Neuronal stem cell (in vitro differentiated cells): ENCODE measurements at regions not wholly inside any gene's neighbourhood (a gene's known extent, or its start where the extent isn't known, plus 50 kb on each side); places are given as distances from the start of the nearest gene placed in this dataset.
A peak's percentile ranks its signal among the peaks of the same experiment; 100 is the strongest.

ENCODE experiments used
- DNase-seq: peaks from one replicate; pipeline ENCODE4 v3.0.0-alpha.2; 2013; ENCODE audit warnings: low spot score
- H2AFZ ChIP-seq: one replicate; pipeline ENCODE4 v1.6.1; 2013; ENCODE audit warnings: mild to moderate bottlenecking, low read length, inconsistent platforms
- H2AK5ac ChIP-seq: 2 replicates; pipeline ENCODE4 v1.6.1; 2013; ENCODE audit warnings: low read depth, mild to moderate bottlenecking, inconsistent platforms, low read length, moderate library complexity, mixed read lengths
- H2BK120ac ChIP-seq: 2 replicates; pipeline ENCODE4 v1.6.1; 2013; ENCODE audit warnings: low read depth, mild to moderate bottlenecking, inconsistent platforms, low read length, moderate library complexity, mixed read lengths
- H2BK12ac ChIP-seq: one replicate; pipeline ENCODE4 v1.6.1; 2013; ENCODE audit warnings: low read length, inconsistent platforms
- H2BK15ac ChIP-seq: 2 replicates; pipeline ENCODE4 v1.6.1; 2013; ENCODE audit warnings: mild to moderate bottlenecking, low read length, inconsistent platforms, mixed read lengths
- H2BK5ac ChIP-seq: one replicate; pipeline ENCODE4 v1.6.1; 2013; ENCODE audit warnings: inconsistent platforms, mild to moderate bottlenecking, low read length, moderate library complexity
- H3K14ac ChIP-seq: one replicate; pipeline ENCODE4 v1.6.1; 2013; ENCODE audit warnings: low read length, inconsistent platforms
- H3K18ac ChIP-seq: 2 replicates; pipeline ENCODE4 v1.6.1; 2013; ENCODE audit warnings: low read length, inconsistent platforms
- H3K23ac ChIP-seq: 2 replicates; pipeline ENCODE4 v1.6.1; 2013; ENCODE audit warnings: low read depth, mild to moderate bottlenecking, mixed read lengths, low read length, inconsistent platforms; ENCODE audit not compliant: poor library complexity
- H3K27ac ChIP-seq: replicated peaks from 3 replicates; pipeline ENCODE4 v1.5.1; 2013; ENCODE audit warnings: low read length, inconsistent platforms
- H3K27me3 ChIP-seq, 3 experiments: 2 replicates each; pipeline ENCODE4 v1.6.1; 2013; ENCODE audit warnings: low read length in 3 of 3, mild to moderate bottlenecking in 2 of 3, inconsistent platforms in 1 of 3, low read depth in 1 of 3, mixed read lengths in 1 of 3, moderate library complexity in 1 of 3; ENCODE audit not compliant: control insufficient read depth in 3 of 3, insufficient read depth in 3 of 3
- H3K36me3 ChIP-seq, 2 donors: replicated peaks in 1 of 2; 2 replicates each; pipeline ENCODE4 v1.6.1; 2013; ENCODE audit warnings: low read length in 2 of 2; ENCODE audit not compliant: control insufficient read depth in 2 of 2, insufficient read depth in 2 of 2
- H3K4ac ChIP-seq: 2 replicates; pipeline ENCODE4 v1.6.1; 2013; ENCODE audit warnings: inconsistent platforms, mild to moderate bottlenecking, low read length, moderate library complexity
- H3K4me1 ChIP-seq, 2 donors: 1 replicate in 1 of 2; 2 replicates in 1 of 2; pipeline ENCODE4 v1.6.1; 2013; ENCODE audit warnings: low read length in 2 of 2, low read depth in 1 of 2; ENCODE audit not compliant: control insufficient read depth in 2 of 2, insufficient read depth in 1 of 2
- H3K4me2 ChIP-seq: one replicate; pipeline ENCODE4 v1.6.1; 2013; ENCODE audit warnings: mild to moderate bottlenecking, low read length, inconsistent platforms; ENCODE audit not compliant: insufficient read depth, poor library complexity, severe bottlenecking
- H3K4me3 ChIP-seq, 2 donors: 2 replicates each; pipeline ENCODE4 v1.5.1; 2013; ENCODE audit warnings: low read length in 2 of 2, mild to moderate bottlenecking in 2 of 2, inconsistent platforms in 1 of 2, moderate library complexity in 1 of 2
- H3K79me1 ChIP-seq: one replicate; pipeline ENCODE4 v1.6.1; 2013; ENCODE audit warnings: low read depth, mild to moderate bottlenecking, inconsistent platforms, low read length, moderate library complexity
- H3K9ac ChIP-seq: one replicate; pipeline ENCODE4 v1.6.1; 2013; ENCODE audit warnings: mild to moderate bottlenecking, low read depth, low read length, inconsistent platforms; ENCODE audit not compliant: poor library complexity
- H3K9me3 ChIP-seq, 2 donors: replicated peaks in 1 of 2; 2 replicates each; pipeline versions ENCODE3 to v1.6.1; 2013; ENCODE audit warnings: low read length in 2 of 2, mild to moderate bottlenecking in 2 of 2, inconsistent platforms in 1 of 2, low read depth in 1 of 2, mixed read lengths in 1 of 2, moderate library complexity in 1 of 2; ENCODE audit not compliant: control insufficient read depth in 2 of 2, insufficient read depth in 1 of 2
- H4K8ac ChIP-seq: one replicate; pipeline ENCODE4 v1.6.1; 2013; ENCODE audit warnings: low read depth, mild to moderate bottlenecking, inconsistent platforms, low read length, moderate library complexity
- H4K91ac ChIP-seq: one replicate; pipeline ENCODE4 v1.6.1; 2013; ENCODE audit warnings: low read length, low read depth, mild to moderate bottlenecking, inconsistent platforms; ENCODE audit not compliant: poor library complexity
- WGBS, 2 donors: extraction: QIAGEN DNeasy Blood & Tissue Kit; methylation state at CpG; one replicate each; pipeline ENCODE4 v1.1.7; 2013; ENCODE audit warnings: missing lambda C conversion rate in 2 of 2, mixed read lengths in 1 of 2; ENCODE audit not compliant: insufficient read length in 2 of 2, insufficient replicate concordance in 1 of 2; ENCODE audit errors: extremely low coverage in 2 of 2; 5-methylcytosine and 5-hydroxymethylcytosine counted together

DNA sequence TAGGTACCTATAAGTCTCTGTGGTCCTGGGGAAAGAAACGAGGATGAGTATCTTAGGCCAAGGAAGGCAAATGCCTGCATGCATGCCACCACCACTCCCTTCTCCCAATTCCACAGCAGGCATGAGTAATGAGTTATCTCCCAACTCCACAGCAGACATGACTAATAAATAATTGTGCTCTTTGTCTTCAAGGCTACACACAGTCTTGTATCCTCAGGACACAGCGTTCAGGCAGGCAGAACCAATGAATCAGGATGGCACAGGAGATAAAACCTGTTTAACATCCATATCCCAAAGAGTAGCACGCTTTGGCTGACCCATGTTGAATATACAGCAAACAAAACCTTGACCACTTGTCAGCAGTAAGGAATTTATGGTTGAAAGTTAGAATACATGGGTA is 229.7 kb upstream of the NFE2L3 start:
- Histone ChIP-seq H4K91ac (no peak overlapping the region), H3K18ac (no peak overlapping the region), H2AK5ac (no peak overlapping the region), H3K4me1 (no peaks in the 10 kb centered on the region), H4K8ac (no peak overlapping the region), H2BK5ac (no peak overlapping the region), H3K23ac (no peak overlapping the region), H2BK15ac (no peak overlapping the region), H2BK12ac (no peak overlapping the region), H3K4ac (no peak overlapping the region), H3K4me3 (no peak overlapping the region), H3K27ac (no peak overlapping the region), H2BK120ac (no peak overlapping the region), H3K14ac (no peak overlapping the region), H2AFZ (no peak overlapping the region), H3K9ac (no peak overlapping the region), H3K27me3 (no peaks in the 10 kb centered on the region), H3K9me3 (no peaks in the 10 kb centered on the region), H3K4me2 (no peak overlapping the region), H3K79me1 (no peaks in the 10 kb centered on the region), H3K36me3 (no peaks in the 10 kb centered on the region)
- no CpG with 5 or more reads among the region's 3 CpGs for WGBS, 2 donors
- no peak for DNase-seq

DNA sequence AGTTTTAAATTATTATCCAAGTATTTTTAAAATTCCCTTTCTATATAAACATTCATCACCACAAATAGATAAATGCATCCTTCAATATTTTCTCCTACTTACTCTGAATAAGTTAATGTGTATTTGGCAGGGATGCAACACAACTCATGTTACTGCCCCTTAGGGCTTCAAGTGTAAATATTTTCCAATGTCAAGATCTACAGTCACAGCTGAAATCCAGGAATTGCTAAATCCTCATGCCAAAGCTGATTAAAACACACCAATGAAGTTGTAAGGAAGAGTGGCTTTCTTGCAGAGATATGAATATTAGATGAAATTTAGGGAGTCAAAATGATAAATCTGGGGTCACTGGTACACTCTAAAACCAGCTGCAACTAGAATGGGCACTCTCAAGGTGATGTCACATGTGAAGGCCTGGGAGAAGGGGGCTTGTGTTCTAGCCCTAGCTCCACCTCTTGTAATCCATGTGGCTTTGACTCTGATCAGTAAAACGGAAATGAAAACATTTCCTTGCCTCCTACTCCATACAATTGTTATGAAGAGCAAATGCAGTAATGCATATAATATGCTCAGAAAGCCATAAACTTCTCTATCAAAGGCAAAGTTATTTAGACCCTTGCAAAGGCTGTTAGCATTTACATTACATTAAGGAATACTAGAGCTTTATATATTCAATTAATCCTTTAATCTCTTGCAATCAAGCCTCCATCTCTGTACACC is 228.1 kb upstream of the NFE2L3 start:
- Histone ChIP-seq H3K27ac (no peak overlapping the region), H2BK5ac (no peak overlapping the region), H3K4me3 (no peak overlapping the region), H2BK15ac (no peak overlapping the region), H3K9ac (no peak overlapping the region), H4K8ac (no peak overlapping the region), H3K23ac (no peak overlapping the region), H4K91ac (no peak overlapping the region), H3K4me1 (no peaks in the 10 kb centered on the region), H2AK5ac (no peak overlapping the region), H3K36me3 (no peaks in the 10 kb centered on the region), H2BK120ac (no peak overlapping the region), H2BK12ac (no peak overlapping the region), H3K18ac (no peak overlapping the region), H3K4ac (no peak overlapping the region), H3K9me3 (no peaks in the 10 kb centered on the region), H3K79me1 (no peaks in the 10 kb centered on the region), H3K4me2 (no peak overlapping the region), H3K14ac (no peak overlapping the region), H3K27me3 (no peaks in the 10 kb centered on the region), H2AFZ (no peak overlapping the region)
- DNase-seq = no peak
- no CpG with 5 or more reads among the region's 1 CpG for WGBS, 2 donors

DNA sequence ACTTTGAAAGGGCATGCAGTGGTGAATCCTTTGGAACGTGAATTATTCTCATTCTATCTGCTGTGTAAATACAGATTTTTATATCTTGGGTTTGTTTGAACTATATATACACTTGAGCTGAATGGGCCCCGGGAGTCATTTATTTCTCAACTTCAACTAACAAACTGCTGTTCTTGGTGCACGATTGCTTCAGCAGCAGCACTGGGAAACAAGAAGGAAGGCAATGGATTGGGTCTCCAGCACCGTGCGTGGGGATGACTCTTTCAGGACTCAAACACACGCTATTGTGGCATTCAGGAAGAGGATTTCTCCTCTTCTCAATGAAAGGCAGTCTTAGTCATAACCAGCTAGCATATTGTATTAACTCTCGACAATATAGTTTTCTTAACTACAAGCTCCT is 226.0 kb upstream of the NFE2L3 start:
- no peak overlapping the region for H3K4me3 ChIP-seq
- no peak for DNase-seq

DNA sequence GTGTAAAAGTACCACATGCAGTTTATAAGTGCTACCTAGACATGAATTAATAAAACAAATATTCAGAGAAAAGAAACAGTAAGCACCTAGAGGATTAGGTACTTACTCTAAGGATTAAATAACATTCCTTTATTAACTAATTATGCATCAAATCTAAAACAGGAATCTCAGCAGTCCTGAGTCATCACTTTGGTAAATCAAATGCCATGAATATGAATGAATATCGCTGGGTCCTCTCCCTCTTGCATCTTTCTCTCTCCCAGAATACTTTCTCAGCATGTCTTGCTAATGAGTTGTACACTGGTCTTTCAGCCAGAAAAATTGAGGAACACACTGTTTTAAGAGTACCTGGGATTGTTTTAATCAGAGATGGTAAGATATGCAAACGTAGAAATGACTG is 225.5 kb upstream of the NFE2L3 start:
- Histone ChIP-seq H3K4ac (no peak overlapping the region), H3K18ac (no peak overlapping the region), H3K27ac (no peak overlapping the region), H3K36me3 (no peaks in the 10 kb centered on the region), H2BK5ac (no peak overlapping the region), H4K8ac (no peak overlapping the region), H3K4me1 (no peaks in the 10 kb centered on the region), H3K14ac (no peak overlapping the region), H3K9ac (no peak overlapping the region), H2BK15ac (no peak overlapping the region), H2AK5ac (no peak overlapping the region), H2BK12ac (no peak overlapping the region), H3K23ac (no peak overlapping the region), H3K4me3 (no peak overlapping the region), H3K27me3 (no peaks in the 10 kb centered on the region), H4K91ac (no peak overlapping the region), H3K79me1 (no peaks in the 10 kb centered on the region), H3K4me2 (no peak overlapping the region), H2AFZ (no peak overlapping the region), H3K9me3 (no peaks in the 10 kb centered on the region), H2BK120ac (no peak overlapping the region)
- WGBS, 2 donors = no CpG with 5 or more reads among the region's 2 CpGs
- no peak for DNase-seq

More for the DNA sequence above, 226.0 kb upstream of the NFE2L3 start:
- no CpG with 5 or more reads among the region's 7 CpGs for WGBS, 2 donors
- no peak overlapping the region for H3K18ac ChIP-seq
- H3K23ac ChIP-seq = no peak overlapping the region
- H3K27ac ChIP-seq = no peak overlapping the region
- H2BK5ac ChIP-seq = no peak overlapping the region
- H3K9ac ChIP-seq = no peak overlapping the region
- H2BK12ac ChIP-seq = no peak overlapping the region
- no peaks in the 10 kb centered on the region for H3K36me3 ChIP-seq
- no peaks in the 10 kb centered on the region for H3K9me3 ChIP-seq
- H3K14ac ChIP-seq = no peak overlapping the region
- no peak overlapping the region for H3K4me2 ChIP-seq
- no peaks in the 10 kb centered on the region for H3K4me1 ChIP-seq
- H3K27me3 ChIP-seq = no peaks in the 10 kb centered on the region
- H4K8ac ChIP-seq = peak overlapping the region; percentile 57
- no peak overlapping the region for H2BK120ac ChIP-seq
- no peak overlapping the region for H2AK5ac ChIP-seq
- H4K91ac ChIP-seq = no peak overlapping the region
- H2AFZ ChIP-seq = no peak overlapping the region
- H2BK15ac ChIP-seq = no peak overlapping the region
- no peaks in the 10 kb centered on the region for H3K79me1 ChIP-seq
- no peak overlapping the region for H3K4ac ChIP-seq
